ENCODE measurements at regions not wholly inside any gene's neighbourhood (a gene's known extent, or its start where the extent isn't known, plus 50 kb on each side); places are given as distances from the start of the nearest gene placed in this dataset.
A peak's percentile ranks its signal among the peaks of the same experiment; 100 is the strongest.

DNA sequence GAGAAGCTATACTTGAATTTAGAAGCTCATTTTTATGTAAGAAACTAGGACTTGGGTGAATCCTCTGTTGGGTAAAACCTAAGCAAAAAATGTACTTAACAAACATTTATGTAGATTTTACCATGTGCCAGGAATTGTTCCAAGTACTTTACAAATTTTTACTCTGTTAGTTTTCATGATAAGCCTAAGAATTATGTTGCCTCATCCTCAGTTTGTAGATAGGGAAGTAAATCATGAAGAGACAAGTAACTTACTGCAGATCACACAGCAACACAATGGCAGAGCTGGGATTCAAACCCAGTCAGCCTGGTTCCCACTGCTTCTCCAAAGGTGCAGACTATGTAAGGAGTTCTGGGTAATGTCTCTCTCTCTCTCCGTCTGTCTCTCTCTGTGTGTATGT lies 169.9 kb downstream of the DIPK2A start:
- DNase-seq (ENCODE audit: low read depth), result no peak

DNA sequence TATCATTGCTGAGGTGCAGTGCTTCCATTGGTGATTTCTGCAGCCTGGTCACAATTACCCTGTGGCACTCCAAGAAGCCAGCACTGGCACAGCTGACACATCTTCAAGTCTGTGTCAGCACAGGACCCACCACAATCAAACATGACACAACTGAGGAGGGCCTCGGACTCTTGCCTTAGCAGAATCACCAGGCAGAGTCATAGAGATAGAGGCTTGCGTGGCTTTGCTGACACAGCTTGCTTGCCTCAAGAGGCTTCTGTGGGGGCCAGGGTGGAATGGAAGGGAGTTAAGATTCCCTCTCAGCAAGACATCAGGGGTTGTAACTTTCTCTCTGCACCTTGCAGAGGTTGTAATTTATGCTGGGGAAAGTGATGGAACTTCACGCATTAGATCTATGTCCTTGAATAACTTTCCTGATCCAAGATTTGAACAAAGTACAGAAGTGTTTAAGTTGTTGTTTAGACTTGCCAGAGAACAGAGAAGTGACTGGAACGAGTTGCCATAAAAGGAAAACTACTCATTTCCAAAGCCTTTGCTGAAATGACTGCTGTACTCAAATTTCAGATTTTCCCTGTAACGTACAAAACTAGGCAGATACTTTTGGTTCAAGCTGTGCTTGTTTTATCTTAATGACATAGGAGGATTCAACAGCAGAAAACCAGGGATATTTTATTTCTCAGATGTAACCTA lies 170.7 kb downstream of the DIPK2A start:
- peak; percentile 15 for DNase-seq (ENCODE audit: low read depth)

DNA sequence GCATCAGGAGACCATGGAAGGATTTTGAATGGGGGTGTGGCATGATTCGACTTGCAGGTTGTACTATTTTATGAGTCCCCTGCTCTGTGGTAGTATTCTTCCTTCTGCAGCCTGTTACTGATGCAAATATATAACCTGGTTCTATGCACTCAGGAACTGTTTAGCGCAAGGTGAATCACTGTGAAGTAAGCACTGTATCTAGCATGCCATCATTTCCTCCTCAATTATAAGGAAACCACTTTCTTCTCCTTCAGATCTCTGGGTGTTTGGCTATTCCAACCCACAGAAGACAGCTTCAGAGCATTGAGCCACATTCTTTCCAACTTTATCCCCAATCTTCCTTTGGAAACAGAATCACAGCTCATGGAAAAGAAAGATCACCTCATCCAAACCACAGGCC lies 176.7 kb downstream of the DIPK2A start:
- no peak for DNase-seq (ENCODE audit: low read depth)

DNA sequence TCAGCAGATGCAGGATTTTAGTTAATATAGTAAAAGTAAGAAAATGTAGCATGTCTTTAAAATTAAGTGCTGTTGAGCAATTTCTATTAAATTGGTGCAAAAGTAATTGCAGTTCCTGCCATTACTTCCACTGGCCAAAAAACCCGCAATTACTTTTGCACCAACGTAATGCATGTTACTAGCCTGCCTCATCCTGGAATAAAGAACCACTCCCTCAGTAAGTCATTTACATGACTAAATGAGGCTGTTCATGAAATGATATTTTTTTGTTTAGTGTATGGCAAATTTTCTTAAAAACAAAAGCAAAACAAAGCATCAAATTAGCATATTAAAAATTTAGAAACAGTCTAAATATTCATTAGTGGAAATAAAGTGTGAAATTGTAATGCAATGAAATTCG lies 180.4 kb downstream of the DIPK2A start:
- DNase-seq (ENCODE audit: low read depth), result no peak

DNA sequence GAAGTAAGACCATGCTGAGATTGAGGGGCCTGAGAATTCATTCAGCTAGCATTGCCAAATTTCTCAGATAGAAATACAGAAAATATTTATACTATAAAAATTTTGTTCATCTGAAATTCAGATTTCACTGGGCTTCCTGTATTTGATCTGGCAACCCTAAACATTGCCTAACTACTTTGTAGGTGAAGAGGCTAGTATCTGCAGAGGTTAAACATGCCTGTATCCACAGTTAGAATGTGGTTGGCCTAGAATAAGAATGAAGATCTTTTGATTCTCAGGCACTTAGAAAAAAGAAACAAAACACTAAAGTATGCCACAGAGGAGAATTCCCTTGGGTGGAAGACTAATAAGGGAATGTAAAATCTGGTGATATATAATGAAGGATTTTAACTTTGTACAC lies 189.0 kb downstream of the DIPK2A start:
- DNase-seq (ENCODE audit: low read depth), result no peak

DNA sequence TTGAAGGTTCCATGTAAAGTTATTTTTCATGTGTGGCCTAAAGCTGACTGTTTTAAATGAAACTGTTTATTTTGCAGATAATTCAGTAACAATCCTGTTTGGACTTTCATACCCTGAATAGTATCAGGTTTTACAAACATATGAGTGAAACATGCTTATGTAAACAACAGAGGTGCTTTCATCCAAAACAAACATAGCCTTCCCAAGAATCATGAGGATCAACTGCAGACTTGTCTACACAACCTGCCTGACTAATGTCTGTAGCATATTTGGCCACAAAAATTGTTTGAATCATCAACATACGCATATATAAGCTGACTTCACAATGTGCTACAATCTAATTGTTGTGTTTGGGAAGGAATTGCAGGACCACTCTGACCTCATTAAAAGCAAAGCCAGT lies 190.4 kb downstream of the DIPK2A start:
- peak; percentile 63 for DNase-seq (ENCODE audit: low read depth)

DNA sequence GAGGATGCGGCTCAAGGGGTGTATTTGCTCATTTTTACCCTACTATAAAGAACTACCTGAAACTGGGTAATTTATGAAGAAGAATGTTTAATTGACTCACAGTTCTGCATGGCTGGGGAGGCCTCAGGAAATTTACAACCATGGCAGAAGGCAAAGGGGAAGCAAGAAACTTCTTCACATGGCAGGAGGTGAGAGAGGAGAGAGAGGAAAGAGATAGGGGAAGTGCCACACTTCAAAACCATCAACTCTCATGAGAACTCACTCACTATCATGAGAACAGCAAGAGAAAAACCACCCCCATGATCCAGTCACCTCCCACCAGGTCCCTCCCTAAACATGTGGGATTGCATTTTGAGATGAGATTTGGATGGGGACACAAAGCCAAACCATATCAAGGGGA lies 192.7 kb downstream of the DIPK2A start:
- DNase-seq (ENCODE audit: low read depth), result no peak

DNA sequence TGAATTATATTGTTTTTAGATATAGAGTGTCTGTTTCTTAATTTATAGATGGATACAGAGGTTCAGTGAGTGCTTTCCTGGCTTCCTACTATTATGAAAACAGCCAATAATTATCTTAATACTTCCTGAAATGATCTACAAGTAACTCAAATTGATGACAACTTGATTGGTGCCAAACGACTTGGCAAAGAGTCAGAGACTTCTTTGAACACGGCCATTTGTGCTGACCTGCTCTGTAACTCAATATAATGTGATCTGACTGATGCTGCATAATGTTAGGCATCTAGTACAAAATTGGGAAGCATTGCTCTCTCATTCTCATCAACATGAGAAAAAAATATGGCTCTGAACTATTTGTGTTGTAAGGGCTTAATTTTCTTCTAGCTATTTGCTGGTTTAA lies 193.9 kb downstream of the DIPK2A start:
- DNase-seq (ENCODE audit: low read depth), result no peak

DNA sequence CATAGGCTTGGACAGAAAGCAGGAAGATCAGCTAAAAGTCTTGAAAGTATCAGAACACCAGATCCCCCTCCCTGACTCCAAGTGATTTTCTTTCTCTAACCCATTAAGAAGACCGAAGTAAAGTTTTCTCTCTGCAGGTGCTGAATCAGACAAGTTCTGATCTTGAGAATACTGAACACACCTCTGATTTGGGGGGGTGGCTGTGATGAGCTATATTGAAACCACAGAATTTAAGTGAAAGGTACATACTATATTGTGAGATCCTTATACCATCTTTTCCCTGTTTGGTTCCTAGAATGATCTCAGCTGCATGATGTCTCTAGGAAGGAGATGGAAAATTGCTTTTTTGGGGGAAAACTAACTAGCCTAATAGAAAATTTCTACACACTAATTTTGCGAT lies 196.0 kb downstream of the DIPK2A start:
- DNase-seq (ENCODE audit: low read depth), result no peak

DNA sequence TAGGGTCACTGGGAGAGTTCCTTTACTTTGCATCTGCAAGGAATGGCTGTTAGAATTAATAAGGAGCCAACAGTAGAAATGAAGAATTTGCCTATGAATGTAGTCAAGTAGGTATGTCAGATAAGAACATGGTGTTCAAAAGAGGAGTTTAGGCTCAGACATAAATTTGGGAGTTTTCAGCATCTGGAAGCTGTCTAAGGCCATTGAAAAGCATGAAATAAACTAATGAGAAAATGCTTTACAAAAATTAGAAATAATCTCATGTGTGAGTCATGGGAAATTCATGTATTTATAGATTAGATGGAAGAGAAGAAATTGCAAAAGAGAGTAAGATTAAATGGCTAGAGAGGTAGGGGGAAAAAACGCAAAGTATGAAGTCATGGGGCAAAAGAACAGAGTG lies 201.9 kb downstream of the DIPK2A start:
- no peak for DNase-seq (ENCODE audit: low read depth)

DNA sequence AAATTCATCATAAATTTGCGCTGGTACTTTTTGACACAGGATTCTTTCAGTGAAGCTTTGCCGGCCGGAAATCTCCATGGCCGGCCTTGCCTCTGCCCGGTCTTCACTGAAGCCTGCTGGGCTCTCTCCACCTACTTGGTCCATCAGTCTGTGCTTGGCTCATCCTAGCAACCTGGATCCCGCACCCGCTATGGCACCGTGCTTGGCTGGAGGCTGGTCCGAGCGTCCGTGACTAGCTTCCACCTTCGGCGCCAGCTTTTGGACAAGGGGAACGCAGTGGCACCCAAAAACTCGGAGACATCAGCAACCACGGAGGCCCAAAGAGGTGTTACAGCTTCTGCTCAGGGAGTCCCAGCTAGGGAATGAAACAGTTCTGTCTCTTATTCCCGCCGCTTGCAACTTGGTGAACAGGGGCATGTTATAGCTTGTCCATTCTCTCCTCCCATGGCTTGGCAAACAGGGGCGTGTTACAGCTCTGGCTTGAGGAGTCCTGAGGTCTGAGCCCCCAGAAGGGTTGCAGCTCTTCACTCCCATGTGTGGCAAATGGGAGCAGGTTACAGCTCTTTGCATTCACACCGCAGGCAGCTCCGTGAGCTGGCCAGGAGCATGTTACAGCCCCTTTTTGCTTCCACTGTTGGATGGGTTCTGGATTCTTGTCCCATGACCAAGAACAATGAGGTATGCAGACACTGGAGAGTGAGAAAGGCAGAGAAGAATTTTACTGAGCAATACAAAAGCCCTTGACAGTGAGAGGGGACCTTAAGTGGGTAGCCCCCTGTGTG lies 204.2 kb downstream of the DIPK2A start:
- no peak for DNase-seq (ENCODE audit: low read depth)

DNA sequence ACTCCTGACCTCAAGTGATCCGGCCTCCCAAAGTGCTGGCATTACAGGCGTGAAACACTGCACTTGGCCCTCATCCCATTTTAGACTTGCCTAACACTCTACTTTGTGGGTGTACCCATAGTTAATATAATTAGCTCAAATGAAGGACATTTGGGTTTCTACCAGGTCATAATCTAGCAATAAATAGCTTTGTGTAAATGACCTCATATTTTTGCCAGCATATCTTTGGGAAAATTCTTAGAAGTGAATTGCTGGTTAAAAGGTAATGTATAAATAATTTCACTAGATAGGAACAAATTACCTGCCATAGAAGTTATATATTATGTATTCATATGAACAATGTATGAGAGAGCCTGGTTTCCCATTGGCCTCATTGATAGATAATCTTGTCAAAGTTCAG lies 206.0 kb downstream of the DIPK2A start:
- no peak for DNase-seq (ENCODE audit: low read depth)

DNA sequence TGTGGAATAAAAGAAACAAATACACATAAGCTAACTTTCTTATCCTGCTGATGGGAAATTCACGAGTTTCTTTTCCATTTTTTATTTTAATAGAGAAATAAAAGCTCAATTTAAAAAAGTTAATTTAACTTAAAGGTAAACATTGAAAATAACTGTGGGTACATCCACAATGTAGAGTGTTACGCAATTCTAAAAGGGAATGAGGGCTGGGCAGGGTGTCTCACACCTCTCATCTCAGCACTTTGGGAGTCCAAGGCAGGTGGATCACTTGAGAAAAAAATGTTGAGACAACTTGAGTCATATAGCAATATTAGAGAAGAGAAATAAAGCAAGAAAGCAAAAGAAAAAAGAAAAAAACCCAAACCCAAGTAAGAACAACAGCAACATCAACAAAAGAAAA lies 207.0 kb downstream of the DIPK2A start:
- no peak for DNase-seq (ENCODE audit: low read depth)

DNA sequence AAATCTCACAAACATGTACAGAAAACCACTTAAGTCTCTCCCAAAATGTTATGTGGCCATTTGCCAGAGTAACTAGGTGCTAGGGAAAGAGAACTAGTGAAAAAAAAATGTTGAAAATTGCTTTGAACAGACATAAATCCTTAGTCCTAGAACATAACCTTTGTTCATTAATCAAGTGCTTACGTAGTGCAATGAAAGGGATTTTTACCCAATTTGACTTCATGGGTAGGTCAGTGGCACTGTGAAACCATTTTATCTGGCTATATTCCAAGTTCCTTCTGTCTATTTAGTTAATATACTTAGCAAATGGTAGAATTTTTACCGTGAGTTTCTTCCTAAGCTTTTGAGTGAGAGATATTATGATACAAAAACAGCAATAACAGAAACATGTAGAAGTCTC lies 209.4 kb downstream of the DIPK2A start:
- DNase-seq (ENCODE audit: low read depth), result no peak

DNA sequence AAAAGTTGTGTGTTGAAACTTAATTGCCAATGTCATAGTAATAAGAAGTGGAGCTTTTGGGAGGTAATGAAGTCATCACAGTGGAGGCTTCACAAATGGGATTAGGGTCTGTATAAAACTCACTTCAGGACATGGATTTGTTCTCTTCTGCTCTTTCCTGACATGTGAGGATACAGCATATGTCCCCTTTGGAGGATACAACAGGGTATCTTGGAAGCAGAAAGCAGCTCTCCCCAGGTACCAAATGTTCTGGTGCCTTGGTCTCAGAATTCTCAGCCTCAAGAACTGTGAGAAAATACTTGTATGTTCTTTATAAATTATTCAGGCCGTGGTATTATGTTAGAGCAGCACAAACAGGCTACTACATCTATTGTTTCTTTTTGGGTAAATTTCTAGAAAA lies 210.9 kb downstream of the DIPK2A start:
- no peak for DNase-seq (ENCODE audit: low read depth)

DNA sequence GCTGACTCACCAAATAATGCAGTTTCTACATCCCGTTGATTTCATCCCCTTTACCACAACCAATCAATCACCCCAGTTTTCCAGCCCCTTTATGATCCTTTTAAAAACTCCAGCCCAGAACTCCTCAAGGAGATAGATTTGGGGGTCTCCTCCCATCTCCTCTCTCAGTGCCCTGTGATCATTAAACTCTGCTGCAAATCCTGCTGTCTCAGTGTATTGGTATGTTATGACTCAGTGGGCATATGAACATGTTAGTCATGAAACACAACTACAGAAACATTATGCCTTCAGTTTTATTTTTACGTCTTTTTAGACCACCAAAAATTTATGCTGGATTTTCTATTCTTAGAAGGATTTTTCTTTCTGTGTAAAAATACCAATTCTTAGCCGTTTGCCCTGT lies 213.7 kb downstream of the DIPK2A start:
- DNase-seq (ENCODE audit: low read depth), result no peak

DNA sequence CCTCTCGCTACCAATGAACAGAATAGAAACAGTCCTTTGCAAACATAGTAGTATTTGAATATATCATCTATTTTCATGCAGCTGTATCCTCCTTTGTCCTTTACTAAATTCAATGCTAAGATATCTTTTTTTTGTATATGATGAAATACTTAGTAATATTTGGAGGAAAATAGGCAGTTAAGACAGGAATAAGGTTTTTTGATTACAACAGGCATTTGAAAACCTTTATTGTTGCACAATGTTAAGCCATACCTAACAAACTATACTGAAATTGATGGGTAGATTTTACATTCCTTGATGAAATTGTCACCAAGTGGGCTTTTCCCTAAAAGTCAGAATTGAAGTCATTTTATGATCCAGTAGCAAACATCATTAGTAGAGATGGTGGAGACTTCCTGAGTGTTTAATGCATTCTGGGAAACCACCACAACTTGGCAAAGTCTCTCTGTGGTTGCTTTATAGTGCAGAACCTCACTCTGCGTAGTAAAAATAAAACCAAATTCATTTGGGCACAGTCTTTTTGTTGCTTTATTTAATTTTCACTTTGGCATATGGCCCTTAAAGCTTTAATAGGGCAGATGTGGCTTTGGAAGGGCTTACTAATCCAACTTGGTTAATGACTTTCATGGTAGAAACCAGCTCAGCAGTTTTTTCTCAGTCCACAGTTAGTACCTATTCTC lies 216.0 kb downstream of the DIPK2A start:
- DNase-seq (ENCODE audit: low read depth), result no peak

DNA sequence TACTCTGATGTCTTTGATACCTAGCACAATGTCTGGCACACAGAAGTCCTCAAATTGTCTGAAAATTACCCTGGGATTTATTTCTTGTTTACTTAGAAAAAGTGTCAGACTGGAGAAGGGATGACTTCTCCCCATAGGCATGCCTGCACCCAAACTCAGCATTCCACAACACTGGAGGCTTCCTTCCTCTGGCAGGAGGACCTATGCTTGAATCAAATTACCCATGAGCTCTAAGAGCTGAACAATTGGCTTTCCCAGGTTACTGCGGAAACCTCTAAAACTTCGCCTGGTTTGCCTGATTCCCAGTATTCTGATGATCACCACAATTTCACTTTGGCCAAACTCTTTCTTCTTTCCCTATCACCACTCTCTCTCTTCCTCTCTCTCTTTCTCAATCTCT lies 217.4 kb downstream of the DIPK2A start:
- DNase-seq (ENCODE audit: low read depth), result no peak

DNA sequence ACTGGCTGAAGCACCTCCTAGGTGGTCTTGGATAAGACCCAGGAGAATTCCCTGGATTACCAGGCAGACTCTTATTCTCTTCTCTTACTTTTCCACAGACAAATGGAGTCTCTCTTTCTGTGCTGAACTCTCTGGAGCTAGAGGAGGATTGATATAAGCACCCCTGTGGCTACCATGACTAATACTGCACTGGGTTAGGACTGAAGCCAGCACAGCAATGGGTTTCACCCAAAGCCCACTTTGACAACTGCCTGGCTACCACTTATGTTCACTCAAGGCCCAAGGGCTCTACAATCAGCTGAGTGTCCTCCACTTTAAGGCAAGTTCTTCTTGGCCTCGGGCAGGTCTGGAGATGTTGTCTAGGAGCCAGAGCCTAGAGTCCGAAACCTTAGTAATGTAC lies 225.5 kb downstream of the DIPK2A start:
- DNase-seq (ENCODE audit: low read depth), result no peak

DNA sequence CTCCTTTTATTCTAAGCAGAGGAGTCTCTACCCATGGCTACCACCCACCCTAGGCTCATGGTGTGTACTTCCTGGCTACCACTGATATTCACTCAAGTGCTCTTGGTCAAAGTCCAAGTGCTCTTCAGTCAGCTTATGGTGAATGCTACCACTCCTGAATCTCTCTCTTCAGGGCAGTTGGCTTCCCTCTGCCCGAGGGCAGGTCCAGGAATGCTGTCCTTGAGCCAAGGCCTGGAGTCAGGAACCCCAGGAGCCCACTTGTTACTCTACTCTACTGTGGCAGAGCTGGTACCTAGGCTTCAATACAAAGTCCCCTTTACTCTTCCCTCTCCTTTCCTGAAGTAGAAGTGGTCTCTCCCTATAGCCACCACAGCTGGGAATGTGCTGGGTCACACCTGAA lies 226.0 kb downstream of the DIPK2A start:
- DNase-seq (ENCODE audit: low read depth), result no peak

DNA sequence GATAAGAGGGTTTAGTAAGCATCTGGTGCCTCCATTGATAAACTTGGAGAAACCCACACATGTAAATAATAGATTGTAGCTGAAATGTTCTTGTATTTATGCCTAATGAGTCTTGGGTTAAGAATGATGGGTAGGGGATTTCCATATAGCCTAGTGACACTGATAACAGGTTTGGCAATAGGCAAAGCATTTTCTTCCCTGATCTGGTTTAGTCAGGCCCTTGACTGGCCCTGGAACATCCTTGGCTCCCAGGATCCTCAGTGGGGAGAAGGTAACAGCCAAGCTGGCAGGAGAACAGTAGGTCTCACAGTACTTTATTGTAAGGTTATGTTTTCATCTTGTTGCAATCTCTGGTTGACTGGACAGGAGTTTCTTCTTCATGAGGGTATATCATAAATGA lies 228.4 kb downstream of the DIPK2A start:
- no peak for DNase-seq (ENCODE audit: low read depth)

DNA sequence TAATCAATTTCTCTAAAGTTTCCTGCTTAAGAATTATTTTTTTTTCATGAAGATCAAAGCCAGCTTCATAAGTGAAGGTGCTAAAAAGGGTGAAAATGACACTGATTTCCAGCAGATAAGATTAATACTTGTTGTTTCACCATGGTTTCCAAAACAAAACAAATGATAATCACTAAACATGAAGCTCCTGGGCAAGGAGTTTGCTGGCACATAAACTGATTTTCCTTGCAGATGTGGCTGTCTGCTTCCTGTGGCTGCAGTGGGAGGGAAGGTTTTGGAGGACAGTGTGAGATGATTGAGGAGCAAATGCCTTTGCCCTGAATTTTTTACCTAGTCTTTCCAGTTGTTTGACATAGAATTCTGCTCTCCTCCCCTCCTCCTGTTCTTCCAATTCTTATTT lies 228.8 kb downstream of the DIPK2A start:
- DNase-seq (ENCODE audit: low read depth), result no peak

DNA sequence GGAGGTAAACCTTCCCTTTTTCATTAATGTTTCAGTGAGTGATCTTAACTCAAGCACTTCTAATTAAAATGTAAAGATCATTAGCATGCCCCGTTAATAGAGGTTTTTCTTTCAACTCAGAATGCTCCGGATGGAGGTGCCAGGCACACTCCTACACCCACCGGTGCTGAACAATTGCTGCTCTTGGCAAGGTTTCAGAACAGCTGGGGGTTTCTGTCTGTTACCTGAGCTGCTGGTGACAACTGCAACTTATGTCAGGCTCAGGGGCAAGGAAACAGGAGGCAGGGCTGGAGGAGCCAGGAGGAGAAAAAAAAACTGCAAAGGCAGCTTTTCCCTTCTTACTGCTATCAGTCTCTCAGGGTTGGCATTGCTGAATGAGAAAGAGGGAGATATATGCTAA lies 250.1 kb downstream of the DIPK2A start:
- DNase-seq (ENCODE audit: low read depth), result no peak

All from non-pigmented ciliary epithelial cell (primary cell).